ENCODE measurements at regions not wholly inside any gene's neighbourhood (a gene's known extent, or its start where the extent isn't known, plus 50 kb on each side); places are given as distances from the start of the nearest gene placed in this dataset.

DNA sequence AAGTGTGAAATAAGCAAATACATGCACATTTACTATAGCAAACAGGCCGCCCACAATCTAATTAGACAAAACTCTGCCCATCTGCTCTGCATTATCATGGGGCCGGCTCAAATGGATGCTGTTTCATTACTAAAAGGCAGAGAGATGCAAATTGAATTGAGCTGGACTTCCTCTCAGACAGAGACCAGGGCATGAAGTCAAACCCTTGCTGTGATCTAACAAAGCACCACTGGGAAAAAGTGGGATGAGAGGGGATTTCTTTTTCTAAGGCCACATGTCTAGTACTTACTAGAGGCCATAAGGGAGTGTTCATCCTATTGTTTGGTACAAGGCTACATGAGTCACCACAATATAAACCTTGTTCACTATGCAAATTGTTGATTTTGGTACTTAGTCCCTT lies 614.7 kb downstream of the ISL1 start:
- Histone ChIP-seq H3K27me3 (no peaks in the 10 kb centered on the region), H3K4me3 (no peak overlapping the region), H3K4me1 (no peaks in the 10 kb centered on the region), H3K27ac (no peak overlapping the region), H3K9me3 (no peaks in the 10 kb centered on the region), H3K36me3 (no peaks in the 10 kb centered on the region)
- DNase-seq (ENCODE audit: low spot score): no peak
- TF ChIP-seq, protein P1, sequence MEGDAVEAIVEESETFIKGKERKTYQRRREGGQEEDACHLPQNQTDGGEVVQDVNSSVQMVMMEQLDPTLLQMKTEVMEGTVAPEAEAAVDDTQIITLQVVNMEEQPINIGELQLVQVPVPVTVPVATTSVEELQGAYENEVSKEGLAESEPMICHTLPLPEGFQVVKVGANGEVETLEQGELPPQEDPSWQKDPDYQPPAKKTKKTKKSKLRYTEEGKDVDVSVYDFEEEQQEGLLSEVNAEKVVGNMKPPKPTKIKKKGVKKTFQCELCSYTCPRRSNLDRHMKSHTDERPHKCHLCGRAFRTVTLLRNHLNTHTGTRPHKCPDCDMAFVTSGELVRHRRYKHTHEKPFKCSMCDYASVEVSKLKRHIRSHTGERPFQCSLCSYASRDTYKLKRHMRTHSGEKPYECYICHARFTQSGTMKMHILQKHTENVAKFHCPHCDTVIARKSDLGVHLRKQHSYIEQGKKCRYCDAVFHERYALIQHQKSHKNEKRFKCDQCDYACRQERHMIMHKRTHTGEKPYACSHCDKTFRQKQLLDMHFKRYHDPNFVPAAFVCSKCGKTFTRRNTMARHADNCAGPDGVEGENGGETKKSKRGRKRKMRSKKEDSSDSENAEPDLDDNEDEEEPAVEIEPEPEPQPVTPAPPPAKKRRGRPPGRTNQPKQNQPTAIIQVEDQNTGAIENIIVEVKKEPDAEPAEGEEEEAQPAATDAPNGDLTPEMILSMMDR (IDR thresholded peaks at IDR 0.05): no peak

DNA sequence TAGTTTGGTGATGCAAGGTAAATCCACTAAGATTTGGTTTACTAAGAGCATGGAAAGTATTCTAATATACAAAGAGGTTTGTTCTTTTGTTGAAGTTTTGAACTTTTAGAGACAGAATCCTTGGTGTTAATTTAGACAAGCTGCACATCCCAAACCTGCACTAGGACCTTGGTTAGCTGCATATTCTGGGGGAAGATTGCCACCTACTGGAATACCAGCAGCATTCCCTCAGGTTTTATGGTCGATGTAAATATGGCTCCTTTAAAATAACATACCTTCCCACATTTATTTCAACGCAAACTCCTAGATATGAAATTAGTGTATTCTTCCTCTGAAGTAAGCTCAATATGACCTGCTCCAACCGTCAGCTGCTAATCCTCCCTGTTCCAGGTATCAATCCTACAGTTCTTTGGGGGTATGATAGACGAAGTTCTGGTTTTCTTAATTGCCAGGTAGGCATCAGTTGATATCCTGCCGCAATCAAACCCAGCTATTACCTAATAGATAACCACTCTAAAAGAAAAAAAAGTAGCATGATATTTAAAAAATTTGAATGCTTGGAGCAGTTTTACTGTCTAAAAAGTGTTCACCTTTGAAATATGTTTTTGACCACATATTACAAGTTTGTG lies 624.1 kb downstream of the ISL1 start:
- Histone ChIP-seq H3K36me3 (no peaks in the 10 kb centered on the region), H3K4me1 (no peaks in the 10 kb centered on the region), H3K27me3 (no peaks in the 10 kb centered on the region), H3K27ac (no peak overlapping the region), H3K4me3 (no peak overlapping the region), H3K9me3 (no peaks in the 10 kb centered on the region)
- DNase-seq (ENCODE audit: low spot score): no peak
- TF ChIP-seq, protein P1 (IDR thresholded peaks at IDR 0.05): peak in 1 of 2 donors; percentile 67

DNA sequence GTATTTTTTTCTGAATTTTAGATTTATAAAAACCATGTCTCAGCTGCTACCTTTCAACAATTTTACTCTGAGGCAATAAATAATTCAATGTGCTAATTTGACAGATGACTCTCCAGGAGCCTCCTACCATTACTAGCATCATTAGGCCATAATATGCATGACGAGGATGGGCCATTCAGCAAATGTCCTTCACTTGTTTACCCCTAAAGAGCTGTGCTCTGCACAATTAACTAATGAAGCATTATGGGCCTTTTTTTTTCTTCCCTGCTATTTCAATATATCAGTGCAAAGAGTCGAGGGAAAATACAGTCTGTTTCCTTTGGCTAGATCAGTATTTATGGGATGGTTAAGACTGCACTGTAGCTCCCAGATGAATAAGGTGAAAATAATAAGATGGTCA lies 627.2 kb downstream of the ISL1 start:
- no peaks in the 10 kb centered on the region for H3K36me3 ChIP-seq
- no peak for DNase-seq (ENCODE audit: low spot score)
- H3K27me3 ChIP-seq: no peaks in the 10 kb centered on the region
- H3K27ac ChIP-seq: no peak overlapping the region
- no peak overlapping the region for H3K4me3 ChIP-seq
- H3K4me1 ChIP-seq: no peaks in the 10 kb centered on the region
- TF ChIP-seq, protein P1 (IDR thresholded peaks at IDR 0.05): no peak
- H3K9me3 ChIP-seq: no peaks in the 10 kb centered on the region

DNA sequence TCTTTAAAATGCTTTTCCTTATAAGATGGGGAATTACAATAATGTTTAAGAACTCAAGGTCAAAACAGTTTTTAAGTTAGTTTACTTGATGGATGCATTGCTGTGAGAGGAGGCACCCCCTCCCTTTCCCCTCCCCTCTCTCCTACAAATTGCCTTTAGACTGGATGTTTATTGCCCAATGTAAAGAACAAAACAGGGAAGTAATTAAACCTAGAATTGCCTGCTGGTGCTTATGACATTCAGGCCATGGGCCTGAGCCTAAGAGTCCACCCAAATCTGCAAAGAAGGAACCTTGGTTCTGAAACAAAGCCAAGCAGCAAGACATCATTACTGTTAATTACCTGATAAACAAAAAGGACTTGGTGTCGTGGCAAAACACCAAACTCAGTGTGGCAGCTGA lies 630.3 kb downstream of the ISL1 start:
- DNase-seq (ENCODE audit: low spot score): no peak
- H3K36me3 ChIP-seq: no peaks in the 10 kb centered on the region
- TF ChIP-seq, protein P1 (IDR thresholded peaks at IDR 0.05): no peak
- no peaks in the 10 kb centered on the region for H3K4me1 ChIP-seq
- H3K27me3 ChIP-seq: no peaks in the 10 kb centered on the region
- H3K9me3 ChIP-seq: no peaks in the 10 kb centered on the region
- H3K4me3 ChIP-seq: no peak overlapping the region
- no peak overlapping the region for H3K27ac ChIP-seq

DNA sequence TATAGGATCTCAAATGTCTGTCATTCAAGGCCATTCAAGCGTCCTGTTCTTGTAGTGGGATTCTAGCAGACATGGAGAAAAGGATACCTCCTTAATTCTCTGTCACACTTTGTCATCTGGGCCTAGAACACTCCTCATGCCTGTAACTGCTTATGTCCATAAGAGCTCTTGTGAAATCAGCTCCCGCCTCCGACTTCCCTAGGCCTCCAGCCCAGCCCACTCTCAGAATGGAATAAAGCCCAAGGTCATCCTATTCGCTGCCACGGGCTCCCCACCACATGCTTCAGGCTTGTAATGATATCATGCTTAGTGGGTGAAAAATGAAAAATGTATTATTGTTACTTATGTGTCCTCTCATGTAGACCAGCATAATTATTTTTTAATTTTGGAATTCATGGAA lies 632.5 kb downstream of the ISL1 start:
- no peaks in the 10 kb centered on the region for H3K36me3 ChIP-seq
- no peaks in the 10 kb centered on the region for H3K9me3 ChIP-seq
- H3K27me3 ChIP-seq: no peaks in the 10 kb centered on the region
- DNase-seq (ENCODE audit: low spot score): no peak
- H3K4me3 ChIP-seq: no peak overlapping the region
- TF ChIP-seq, protein P1 (IDR thresholded peaks at IDR 0.05): no peak
- H3K4me1 ChIP-seq: no peaks in the 10 kb centered on the region
- H3K27ac ChIP-seq: no peak overlapping the region

DNA sequence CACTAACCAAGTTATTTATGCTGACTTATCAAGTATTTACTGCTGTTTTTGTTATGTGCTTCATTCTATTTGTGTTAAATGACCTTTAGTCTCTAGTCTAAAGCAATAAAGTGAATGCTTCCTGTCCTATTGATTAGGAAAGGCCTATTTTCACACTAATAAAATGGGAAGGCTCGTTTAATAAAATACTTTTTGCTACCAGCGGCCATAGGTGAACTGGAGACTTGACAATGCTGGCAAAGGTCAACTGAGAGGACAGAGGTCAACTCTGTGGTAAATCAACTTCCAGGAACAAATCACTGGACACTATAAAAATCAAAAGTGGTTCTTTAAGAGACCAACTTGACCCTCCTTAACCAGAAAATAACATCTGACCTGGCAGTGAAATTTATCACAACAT lies 634.3 kb downstream of the ISL1 start:
- Histone ChIP-seq H3K4me1 (no peaks in the 10 kb centered on the region), H3K27me3 (no peaks in the 10 kb centered on the region), H3K4me3 (no peak overlapping the region), H3K9me3 (no peaks in the 10 kb centered on the region), H3K27ac (no peak overlapping the region), H3K36me3 (no peaks in the 10 kb centered on the region)
- TF ChIP-seq, protein P1 (IDR thresholded peaks at IDR 0.05): no peak
- no peak for DNase-seq (ENCODE audit: low spot score)
